ENCODE measurements at regions not wholly inside any gene's neighbourhood (a gene's known extent, or its start where the extent isn't known, plus 50 kb on each side); places are given as distances from the start of the nearest gene placed in this dataset.

DNA sequence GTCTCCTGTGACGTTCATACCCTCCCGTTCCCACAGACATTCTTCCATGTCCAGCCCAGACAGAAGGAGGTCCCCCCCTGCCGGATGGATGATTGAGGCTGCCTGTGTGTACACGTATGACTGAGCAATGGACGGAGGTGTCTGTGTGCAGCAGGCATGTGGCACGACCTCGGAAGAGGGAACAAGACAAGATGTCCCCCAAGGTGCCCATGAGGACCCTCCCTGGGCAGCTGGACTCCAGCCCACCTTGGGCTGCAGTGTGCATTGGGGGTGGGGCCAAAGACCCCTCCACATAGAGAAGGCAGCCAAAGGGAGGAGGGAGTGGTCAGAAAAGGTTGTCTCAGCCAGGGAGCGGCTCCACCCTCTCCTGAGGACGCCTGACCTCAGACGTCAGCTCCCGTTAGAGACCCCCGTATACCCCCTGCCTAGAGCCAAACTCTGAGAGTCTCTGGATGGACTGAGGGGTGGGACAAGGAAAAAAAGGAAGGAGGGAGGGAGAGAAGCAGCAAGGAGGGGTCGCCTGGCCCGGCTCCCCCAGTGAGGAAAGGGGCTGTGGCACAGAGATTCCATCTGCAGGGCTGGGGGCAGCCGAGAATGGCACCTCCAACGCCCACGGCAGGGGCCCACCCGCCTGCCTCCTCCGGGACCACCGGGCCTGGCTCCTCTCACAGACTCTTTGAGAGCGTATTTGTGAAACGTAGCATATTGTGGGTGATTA lies 92.9 kb upstream of the BHLHE23 start:
- DNase-seq, result no peak

DNA sequence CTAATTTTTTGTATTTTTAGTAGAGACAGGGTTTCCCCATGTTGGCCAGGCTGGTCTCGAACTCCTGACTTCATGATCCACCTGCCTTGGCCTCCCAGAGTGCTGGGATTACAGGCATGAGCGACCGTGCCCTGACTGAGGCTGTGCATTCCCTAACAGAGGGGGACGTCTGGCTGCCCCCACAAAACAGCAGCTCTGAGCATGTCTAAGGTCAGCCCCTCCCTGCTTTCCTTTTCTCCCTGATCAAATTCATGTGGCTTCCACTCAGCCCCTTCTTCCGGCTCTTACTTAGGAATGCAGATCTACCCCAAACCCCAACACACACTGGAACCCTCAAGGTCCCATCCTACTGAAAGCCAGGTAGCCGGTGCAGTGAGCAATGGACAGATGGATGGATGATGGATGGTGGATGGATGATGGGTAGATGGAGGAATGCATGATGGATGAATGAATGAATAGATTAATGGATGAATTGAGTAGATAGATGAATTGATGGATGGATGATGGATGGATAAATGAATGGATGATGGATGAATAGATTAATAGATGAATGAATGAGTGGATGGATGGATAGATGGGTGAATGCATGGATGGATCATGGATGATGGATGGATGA lies 91.5 kb upstream of the BHLHE23 start:
- no peak for DNase-seq

DNA sequence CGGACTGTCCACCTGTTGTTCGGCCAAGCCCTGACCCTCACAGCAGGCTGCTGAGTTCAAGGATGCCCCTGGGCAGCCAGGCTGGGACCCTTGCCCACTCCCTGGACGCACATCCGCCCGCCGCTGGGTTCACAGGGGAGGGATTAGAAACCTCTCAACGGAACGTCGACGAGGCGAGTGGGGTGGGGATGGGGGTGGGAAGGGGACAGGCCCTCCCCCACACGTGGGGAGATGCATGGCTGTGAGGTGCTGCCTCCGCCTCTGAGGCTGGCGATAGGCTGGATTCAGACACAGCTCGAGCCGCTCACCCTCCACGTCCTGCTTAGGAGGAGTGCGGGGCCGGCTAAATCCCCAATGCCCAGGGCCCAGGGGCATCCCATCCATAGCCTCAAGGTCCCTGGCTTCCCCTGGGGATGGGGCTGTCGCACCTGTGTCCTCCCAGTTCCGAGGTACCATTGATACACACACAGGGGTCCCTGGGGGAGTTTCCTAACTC lies 90.6 kb upstream of the BHLHE23 start:
- DNase-seq, result no peak

DNA sequence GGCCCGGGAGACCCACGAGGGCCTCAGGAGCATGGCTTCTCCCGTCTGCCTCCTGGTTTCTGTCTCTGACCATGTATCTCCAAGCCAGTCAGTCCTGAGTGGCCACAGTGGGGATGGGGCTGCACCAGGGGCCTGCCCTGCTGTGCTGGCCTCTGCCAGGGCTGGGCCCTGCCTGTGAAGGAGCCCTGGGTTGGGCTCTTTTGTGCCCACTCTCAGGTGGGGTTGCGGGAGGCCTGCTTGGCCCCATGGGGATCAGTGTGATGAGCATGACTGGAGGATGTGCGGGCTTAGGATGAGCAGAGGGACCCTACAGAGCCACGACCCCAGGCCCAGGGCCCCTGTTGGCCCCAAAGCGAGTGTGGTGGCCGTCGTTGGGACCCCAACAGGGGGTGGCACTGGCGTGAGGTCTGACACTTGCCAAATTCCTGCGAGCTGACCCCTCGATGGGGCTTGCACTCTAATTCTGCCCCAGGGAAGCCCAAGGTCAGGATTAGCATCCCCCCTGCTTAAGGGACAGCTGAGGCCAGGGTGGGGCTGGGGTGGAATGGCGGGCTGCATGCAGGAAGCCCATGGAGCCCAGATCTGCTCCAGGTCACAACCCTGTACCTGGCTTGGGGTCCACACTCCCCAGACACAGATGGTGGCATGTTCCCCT lies 90.0 kb upstream of the BHLHE23 start:
- no peak for DNase-seq

DNA sequence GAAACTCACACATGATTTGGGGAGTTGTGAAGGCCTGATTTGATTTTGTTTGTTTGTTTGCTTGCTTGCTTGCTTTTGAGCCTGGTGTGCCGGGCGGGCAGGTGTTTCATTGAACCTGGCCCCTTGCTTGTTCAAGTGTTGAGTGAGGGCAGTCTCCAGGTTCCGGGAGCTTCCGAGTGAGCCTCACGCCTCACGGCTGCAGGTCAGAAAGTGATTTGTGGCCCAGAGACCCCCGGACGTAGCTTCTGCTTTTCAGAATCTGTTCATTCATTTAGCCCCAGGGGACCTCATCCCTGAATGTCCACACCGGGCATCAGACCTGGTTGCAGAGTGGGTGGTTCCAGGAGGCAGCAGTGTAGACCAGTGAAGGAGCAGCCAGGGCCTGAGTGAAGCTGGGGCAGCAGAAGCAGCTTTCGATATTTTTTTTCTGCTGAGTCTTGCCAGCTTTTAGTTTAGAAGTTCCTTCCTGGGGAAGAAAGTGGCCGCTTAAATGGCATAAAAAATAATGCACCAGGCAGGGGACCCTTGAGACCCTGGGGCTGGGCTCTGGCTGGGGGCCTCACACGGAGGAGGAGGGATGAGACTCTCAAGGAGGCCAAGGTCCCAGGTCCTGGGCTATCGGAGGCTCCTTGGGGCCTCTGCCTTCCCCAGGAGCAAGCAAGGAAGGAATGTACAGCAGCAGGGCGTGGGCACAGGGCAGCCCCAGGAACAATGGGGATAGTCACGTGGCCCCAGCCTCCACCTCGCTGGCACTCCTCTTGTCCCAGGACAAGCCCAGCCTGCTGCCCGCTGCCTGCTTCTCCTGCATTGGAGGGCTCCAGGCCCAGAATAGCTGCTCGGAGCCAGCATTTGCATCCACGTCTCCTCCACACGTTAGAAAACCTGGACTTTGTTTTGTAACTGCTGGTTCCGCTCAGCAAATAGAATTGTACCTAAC lies 89.2 kb upstream of the BHLHE23 start:
- no peak for DNase-seq

DNA sequence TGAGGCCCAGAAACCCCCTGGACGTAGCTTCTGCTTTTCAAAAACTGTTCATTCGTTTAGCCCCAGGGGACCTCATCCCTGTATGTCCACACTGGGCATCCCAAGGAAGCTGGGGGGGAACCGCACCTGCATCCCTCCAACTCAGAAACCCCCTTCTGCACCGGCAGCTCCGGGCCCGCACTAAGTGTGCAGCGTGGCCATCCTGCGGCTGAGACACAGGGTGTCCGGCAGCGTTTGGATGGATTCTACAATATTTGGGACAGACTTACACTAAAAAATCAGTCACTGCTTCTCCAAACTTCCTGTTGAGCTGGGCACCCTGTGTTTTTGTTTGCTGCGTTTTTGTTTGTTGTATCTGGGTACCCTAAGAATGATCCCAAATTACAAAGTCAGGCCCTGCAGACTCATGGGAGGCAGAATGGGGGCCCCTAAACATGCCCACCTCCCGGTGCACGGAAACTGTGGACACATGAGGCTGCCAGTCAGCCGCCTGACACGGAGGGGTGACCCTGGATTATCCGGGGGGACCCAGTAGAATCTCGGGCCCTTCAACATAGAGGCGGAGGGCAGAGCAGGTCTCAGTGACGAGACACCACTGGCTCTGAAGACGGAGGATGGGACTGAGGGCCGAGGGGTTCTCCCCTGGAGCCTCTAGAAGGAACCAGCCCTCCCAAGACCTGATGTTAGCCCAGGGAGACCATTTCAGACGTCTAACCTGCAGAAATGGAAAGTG lies 88.2 kb upstream of the BHLHE23 start:
- DNase-seq, result no peak

DNA sequence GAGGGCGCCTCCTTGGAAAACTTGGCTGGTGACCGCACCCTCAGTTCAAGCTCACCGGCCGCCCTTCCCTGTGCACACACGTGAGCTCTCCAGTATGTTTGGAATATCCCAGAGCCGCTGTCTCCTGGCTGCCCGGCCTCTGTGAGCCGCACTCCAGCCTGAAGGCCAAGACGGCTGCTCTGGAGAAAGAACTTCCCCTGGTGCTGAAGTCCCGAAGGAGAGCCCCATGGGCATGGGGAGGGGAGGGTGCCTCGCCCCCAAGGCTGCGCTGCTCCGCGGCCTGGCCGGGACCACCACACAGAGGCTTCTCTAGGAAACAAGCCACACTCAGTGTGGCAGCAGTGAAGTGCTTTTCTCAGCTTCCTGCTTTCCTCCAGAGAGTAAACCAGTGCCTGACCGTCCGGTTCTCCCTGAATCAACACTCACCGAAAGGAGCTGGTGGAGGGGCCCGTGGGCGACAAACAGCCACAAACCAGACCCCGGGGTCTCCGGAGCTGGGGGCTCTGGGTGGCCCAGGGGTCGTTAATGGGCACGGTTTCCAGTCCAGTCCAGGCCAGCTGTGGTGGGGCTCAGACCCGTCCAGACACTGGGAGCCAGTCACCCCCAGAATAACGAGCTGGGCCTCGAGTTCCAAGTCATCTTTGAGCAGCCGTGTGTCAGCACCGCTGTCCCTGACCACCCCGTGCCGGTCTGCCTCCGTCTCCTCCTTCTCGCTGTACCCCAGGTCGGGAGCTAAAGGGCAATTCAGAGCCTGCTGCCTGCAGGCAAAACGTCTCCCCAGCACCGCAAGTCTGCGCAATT lies 87.4 kb upstream of the BHLHE23 start:
- DNase-seq, result no peak

DNA sequence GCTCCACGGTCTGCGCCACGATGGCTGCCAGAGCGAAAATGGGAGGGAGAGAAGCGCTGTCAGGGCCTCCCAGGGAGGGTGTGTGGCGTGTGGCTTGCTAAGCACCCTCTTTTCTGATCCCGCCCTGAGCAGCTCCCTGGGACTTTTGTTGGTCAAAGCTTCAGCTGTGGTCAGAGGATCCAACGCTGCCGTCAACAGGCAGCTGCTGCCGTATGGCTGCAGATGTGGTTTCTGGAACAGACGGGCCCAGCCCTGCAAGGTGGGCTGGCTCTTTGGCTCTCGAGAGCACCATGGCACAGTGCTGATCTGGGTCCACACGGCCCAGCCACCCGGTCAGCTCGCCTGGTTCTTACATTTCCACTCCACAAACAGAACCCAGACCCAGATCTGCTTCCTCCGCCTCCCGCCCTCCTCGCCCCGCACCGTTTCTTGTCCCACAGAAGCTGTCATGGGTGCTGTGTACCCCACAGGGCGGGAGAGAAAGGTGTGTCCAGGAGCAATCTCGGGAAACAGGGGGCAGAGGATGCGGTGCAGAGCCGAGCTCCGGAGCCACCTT lies 86.0 kb upstream of the BHLHE23 start:
- DNase-seq, result no peak

DNA sequence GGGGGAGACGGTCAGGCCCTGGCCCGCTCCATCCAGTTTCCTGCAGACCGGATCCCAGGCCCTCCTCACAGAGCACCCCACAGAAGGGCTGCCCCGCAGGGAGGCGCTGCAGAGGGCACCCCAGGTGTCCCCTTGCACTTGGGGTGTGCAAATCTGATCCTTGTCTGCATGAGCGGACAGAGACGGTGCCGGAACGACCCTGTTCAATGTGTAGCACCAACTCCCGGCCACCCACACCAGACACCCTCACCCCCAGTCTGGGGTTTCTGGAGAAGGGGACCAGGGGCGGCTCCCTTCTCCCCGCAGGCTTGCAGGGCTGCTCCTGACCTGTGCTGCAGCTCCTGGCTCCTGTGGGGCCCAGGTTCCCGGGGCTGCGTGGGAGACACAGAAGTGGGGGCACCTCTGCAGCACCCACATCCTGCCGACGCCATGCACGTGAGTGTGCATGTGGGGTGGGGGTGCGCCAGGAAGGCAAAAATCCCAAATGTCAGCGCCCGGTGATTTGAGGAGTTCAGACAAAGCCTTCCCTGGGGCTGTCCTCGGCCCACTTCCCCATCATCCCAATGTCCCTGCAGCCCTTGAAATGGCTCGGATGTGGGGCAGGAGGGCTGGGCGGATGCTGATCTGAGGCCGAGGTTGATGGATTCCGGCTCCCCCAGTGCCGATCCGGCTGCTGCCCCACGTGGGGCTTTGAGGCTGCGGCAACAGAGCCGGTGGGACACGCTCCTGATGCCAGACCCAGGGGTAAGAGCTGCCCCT lies 85.3 kb upstream of the BHLHE23 start:
- DNase-seq, result no peak

DNA sequence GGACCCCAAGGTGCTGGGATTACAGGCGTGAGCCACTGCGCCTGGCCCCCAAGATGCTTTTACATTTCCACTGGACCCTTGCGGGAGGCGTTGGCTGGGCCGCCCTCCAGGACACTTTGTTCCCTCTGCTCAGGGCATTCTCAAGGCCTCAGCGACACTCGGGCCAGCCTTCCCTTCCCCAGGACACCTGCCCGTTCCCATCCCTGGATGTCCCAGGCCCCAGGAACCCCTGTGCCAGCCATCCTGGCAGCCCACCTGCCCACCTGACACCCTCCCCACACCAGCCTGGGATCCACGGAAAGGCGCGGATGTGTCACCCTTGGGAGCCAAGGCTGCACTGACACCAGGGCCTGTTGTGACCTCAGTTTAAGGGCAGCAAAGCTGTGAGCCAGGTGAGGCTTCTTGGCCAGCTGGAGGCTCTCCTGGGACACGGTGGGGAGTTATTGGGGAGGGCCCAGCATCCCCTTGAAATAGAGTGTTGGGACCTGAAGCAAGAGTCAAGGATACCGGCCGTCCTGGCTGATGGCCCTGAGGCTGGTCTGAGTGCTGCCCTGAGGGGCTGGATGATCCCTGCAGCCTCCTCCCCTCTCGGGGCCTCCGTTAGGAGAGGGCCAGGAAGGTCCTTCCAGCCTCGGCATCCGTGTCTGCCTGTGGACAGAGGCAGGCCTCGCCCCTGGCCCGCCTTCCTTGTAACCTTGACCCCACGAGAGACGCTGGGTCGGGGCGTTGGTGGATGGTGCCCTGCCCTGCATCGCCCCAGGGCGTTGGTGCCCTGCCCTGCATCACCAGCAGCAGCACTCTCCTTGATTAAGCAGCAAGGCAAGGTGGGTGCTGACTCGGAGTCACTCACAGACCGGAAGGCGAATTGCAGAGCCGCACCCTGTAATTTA lies 84.2 kb upstream of the BHLHE23 start:
- no peak for DNase-seq

DNA sequence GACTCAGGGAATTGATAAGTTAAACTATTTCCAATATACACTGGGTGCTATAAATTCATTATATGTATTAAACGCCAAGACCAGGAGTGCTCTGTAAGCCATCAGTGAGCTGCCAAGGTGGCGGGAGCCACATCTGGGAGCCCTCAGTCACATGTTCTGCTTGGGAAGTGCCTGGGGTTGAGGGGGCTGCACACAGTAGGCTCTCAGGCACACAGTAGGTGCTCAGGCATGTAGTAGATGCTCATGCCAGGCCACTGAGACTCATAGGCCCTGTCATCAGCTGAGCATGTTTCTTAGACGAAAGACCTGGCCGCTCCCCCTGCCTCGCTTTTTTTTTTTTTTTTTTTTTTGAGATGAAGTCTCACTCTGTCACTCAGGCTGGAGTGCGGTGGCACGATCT lies 83.3 kb upstream of the BHLHE23 start:
- DNase-seq, result no peak

DNA sequence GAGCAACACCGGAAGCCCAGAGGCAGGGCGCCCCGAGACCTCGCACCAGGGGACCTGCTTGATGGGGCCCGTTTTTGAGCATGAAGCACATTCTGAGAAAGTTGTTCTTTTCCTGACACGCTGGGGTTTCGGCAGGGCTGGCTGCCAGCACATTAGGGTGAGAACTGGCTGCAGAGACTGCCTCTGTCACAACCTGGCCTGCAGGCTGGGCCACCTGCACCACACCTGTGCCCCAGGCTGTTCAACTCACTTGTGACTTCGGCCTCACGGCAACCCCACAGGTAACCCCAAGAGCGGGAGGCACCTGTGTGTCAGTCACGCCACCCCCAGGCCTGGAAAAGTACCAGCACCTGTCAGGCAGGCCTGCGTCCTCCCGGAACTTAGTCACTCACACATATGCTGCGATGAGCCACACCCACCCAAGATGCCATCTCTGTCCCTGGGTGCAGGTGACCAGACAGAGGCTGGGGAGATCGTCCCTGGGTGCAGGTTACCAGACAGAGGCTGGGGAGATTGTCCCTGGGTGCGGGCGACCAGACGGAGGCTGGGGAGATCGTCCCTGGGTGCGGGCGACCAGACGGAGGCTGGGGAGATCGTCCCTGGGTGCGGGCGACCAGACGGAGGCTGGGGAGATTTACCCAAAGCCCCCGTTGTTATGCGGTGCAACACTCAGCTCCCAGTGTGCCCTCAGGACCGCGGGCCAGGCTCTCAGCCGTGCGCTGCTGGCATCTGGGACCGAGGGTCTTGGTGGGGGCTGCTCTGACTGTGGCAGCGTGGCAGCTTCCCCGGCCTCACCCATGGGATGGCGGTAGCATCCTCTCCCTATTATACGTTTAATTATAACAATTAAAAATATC lies 82.5 kb upstream of the BHLHE23 start:
- no peak for DNase-seq

DNA sequence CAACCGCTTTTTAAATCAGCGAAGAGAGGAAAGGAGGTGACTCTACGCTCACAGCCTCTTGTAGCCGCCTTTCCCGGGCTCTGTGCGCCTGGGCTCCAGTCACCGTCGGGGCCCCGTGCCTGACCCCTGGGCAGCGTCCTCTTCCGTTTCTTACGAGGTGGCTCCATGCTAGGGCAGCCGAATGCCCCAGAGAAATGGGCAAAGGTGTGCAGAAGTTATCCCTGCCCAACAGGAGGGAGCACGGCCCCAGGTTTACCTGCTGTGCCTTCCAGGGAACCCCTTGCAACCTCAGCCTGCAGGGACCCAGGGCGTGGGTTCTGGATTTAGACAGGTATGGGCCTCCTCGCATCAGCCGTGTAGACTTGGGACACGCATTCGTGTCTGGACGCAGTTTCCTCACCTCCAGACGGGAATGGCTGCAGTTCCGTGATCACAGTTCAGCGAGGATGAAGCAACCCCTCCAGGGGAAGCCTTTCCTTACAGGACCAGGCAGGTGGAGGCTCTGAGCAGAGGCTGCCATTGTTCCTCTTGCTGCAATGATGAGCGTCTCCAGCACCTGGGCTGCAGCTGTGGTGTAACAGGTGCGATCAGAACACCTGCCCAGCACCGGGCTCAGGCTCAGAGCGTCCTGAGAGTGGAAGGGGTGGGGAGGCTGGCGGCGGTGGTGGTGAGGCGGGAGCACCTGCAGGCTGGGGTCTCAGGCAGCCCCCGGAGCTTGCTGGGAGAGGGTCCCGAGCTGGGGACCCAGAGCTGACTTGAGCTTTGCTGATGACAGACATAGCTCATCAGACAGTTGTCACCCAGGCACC lies 81.3 kb upstream of the BHLHE23 start:
- no peak for DNase-seq

DNA sequence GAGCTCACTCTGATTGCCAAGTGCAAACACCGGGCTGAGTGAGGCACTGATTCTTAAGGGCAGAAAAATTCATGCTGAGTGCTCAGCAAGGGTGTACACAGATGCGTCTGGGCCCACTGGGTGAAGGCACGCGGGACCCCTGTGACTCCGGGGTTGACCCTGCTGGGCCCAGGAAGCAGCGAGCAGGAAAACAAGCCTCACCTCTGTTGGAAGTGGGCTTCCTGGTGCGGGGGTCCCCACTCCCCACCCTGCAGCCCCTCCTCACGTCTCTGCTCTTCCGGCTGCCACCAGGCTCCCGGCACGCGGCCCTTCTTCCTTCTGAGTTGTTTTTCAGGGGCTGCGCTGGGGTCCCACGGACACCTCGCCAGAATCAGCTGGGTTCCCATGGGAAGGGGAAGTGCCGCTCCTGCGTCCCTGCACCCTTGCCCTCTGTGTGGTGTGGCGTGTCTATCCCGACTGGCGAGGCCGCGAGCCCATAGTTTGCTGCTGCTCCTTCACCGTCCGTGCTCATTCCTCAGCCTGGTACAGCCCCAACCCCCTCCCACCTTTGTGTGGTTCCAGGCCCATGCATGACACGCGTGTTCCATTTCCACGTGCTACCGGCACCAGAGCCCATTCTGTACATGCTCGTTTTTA lies 80.6 kb upstream of the BHLHE23 start:
- DNase-seq, result no peak

DNA sequence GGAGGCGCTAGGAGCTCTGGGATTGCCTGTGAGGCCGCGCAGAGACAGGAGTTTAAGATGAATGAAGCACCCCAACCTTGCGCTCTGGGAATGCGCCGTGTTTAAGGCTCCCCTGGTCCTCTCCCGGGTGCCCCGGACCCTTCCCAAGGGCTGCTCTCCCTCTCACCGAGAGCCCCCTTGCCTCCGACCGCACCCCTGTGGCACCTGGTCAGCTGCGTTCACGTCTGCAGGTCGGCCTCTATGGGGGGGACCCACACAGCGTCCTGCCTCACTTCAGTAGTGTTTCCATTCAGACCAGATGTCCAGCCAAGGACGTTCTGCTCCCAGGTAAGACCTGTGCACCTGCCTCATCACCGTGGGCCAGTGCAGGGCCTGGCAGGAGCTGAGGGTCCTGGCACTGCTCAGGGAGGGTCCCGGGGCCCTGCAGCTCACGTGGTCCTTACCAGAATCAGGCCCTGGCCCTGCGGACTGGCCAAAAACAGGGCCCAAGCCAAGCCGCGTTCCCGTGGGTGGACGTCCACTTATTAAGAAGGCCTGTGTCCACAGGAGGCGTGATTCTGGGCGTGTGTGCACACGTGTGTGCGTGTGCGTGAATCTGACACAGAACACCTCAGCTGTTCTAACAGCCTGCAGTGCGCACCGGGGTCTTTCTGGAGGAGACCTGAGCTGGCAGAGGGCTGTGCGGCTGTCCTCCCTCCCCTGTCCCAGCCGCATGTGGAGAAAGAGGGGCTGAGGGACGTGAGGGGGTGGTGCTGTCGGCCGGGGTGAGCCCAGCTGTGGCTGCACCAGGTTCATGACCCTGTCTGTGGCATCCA lies 79.9 kb upstream of the BHLHE23 start:
- no peak for DNase-seq
